NCI-H2029 (cell line): ENCODE measurements at regions not wholly inside any gene's neighbourhood (a gene's known extent, or its start where the extent isn't known, plus 50 kb on each side); places are given as distances from the start of the nearest gene placed in this dataset.

Experiments used
- DNase-seq: peaks from one replicate; lab custom pipeline; 2025; lab: John Stamatoyannopoulos, UW

DNA sequence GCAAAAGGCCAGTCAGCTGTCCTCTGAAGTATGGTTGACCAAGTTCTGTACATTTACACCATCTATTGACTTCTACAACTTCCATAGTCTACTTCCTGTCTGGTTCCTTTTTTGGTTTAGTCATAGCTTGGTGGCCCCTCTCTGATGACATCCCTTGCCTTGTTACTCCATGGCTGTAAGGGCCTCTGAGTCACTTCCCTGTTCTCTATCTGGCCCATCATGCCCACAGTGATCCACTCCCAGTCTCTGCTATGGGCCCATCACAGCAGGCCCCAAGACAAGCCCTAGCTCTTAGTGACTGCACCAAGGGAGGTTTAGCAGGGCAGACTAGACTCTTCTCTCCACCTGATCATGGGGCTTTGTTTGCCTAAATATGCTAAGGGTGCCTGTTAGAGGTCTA is 441.6 kb downstream of the HACE1 start:
- no peak for DNase-seq

DNA sequence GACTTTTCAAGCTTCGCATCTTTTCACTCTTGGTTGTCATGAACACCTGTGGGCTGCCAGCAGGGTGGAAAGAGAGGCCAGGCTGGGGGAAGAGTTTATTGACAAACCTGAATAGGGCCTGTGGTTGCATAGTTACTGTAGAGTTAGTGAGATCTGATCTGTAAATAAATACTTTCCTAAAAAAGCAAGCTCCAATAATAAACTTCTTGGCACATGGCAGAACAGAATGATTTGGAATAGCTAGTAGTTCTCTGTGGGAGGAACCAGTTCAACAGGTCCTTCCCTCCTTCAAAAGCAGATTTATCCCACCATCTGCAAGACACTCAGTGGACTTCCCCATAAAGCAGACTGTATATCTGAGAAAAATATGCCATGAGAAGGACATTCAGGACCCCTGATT is 445.0 kb downstream of the HACE1 start:
- DNase-seq: no peak

DNA sequence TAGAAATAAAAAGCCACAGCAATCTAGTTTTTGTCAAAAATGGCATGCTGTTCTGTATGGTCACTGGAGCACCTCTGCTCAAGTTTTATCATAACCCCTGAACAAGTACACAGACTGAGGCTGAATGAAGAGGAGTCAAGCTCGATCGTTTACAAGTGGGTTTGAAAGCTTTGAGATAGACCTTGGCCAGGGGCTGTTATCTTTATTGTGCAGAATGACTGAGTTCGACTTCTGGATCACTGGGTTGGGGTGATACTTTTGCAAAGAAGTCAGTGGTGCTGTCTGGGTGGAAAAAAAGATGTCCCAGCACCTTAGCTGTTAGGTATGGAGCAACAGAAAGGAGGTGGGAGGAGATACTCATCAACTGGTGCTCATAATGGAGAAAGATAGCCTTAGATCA is 446.0 kb downstream of the HACE1 start:
- no peak for DNase-seq

DNA sequence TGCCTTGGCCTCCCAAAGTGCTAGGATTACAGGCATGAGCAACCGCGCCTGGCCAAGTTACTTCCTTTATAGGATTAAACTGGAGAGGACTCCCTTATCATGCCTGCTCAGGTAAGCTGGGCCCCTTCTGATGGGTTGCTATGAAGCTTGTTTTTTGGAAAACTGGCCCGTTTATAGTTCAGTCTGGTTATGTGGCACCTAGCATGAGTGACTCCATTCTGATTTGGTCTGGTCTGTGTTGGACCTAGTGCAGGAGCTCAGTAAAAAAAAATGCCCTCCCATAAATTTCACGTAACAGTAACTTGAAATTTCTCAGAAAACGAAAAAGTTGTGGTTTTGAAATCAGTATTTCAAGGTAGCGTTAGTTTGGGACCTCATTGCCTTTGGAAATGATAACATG is 448.4 kb downstream of the HACE1 start:
- DNase-seq: no peak

DNA sequence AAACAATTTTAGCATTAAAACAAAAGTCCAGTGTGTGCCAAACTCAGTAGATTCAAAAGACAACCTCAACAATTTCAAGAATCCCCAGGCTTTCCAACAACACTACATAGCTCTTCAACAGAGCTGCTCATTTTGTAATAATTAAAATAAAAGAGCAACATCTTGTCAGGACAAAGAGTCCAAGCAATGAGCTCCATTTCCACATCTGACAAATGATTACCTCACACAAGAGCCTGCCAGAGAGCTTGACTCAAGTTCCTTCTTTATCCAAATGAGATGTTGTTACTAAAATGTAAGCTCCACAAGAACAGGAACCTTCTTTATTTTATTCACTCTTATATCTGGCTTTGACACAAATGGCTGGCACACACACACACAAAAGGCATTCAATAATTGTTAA is 449.8 kb downstream of the HACE1 start:
- DNase-seq: no peak

DNA sequence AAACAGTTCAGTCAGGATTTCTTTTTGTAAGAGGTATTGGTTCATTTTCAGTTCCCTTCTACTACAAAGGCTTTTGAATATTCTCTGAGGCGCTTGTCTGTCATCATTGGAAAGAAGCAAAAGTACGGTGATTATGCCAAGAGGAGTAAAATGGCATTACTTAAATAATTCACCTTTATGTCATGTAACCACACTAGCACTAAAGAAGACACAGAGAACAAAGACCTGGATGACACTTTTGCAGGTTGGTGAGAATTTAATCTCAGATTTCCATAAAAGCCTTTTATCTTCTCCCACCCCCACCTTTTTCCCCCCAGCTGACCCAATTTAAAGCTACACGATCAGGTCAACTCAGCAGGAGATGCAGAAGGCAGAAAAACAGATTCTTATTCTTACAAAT is 451.8 kb downstream of the HACE1 start:
- no peak for DNase-seq

DNA sequence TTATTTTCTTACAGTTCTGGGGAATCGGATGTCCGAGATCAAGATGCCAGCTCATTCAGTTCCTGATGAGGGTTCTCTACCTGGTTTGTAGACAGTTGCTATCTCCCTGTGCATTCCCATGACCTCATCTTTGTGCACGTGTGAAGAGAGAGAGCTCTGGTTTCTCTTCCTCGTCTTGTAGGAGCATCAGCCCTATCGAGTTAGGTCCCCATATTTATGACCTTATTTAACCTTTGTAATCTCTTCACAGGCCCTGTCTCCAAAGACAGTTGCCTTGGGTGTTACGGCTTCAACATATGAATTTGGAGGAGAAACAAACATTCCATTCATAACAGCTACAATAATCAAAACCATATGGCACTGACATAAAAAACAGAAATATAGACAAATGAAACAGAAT is 455.3 kb downstream of the HACE1 start:
- no peak for DNase-seq

- DNase-seq: no peak
Measured at GRCh38 chr6:104402572-104402971, 457.1 kb downstream of the HACE1 start.

DNA sequence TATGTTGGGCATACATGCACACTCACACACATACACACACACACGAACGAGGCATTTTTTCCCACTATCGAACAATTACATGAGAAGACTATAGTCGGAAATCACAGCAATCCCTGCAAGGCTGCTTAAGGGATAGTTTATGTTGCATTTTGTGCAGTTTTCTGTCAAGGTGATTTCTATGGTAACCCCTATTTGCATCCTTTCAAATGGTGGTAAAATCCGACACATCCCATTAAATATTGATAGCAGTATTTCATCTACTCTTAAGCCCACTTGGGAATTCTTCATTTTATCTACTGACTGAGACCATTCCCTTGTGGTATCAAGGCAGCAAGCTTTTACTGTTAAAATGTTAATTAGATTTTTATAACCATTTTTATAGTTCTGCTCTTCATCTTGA is 457.8 kb downstream of the HACE1 start:
- no peak for DNase-seq

DNA sequence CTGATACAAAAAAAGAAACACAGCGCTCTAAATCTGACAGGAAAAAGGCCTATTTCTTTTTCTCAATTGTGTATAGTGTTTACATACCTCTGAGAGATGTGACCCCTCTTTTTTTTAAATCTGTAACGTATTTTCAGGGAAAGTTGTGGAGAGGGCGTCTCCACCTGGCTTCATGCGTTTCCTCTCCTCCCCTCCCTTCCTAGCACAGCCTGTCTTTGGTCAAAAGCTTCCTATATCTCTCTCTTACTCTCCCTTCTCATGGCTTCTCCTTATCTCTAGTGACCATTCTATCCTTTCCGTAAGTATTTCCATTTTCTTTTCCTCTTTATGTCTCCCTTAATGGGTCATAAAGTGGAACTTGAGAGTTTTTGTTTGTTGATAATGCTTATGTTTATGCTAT is 458.9 kb downstream of the HACE1 start:
- DNase-seq: no peak

GRCh38 chr6:104396077-104396476 is 463.6 kb downstream of the HACE1 start:
- no peak for DNase-seq

DNA sequence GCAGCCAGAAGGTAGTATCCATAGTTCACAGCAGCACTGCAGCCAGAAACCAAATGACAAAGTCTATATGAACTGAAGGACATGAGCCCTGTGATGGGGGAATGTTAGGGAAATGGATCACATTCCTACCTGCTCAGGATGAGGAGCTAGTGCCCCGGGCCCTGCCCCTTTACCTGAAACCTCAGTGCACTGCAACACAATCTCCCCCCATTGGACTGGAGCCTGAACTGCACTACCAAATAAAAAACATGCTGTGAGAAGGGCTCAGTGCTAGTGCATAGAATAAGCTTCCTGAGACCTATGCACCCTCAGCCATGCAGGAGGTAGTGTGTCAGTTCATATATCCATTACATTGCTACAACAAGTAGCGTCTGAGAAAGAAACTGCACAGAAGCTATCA is 477.8 kb downstream of the HACE1 start:
- DNase-seq: no peak

GRCh38 chr6:104365451-104366234 is 494.1 kb downstream of the HACE1 start:
- no peak for DNase-seq

DNA sequence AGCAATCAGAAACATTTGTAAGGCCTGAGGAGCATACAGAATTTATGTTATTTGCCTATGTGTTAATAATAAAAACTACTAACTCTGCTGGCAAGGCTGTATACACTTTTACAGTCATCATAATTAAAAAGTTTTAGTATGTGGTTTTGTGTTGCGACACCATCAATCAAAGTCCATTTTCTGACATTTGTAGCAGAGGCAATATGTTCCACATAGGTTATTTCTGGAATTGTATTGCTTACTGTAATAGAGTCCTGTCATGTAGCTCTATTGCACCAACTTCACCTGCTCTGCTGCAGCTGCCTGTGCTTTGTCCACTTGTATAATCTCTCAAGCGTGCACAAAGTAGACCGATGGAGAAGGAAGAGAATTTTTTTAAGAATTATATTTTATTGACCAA is 501.8 kb downstream of the HACE1 start:
- no peak for DNase-seq

DNA sequence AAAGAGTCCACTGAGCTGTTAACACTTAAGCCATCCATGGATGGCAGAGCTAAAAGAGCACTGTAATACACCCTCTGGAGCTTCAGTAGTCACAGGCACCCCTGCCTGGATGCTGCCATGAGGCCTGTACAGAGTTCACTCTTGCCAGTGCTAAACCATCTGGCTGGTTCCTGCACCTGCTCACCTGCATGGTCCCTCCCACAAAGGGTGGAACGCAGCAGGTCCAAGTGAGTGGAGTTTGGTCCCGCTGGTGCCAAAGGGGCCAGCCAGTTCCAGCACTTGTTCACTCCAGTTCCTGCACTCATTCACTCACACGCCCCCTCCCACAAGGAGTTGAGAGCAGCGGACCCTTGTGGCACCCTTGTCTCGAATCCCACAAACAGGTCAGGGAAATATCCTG is 503.5 kb downstream of the HACE1 start:
- DNase-seq: no peak

DNA sequence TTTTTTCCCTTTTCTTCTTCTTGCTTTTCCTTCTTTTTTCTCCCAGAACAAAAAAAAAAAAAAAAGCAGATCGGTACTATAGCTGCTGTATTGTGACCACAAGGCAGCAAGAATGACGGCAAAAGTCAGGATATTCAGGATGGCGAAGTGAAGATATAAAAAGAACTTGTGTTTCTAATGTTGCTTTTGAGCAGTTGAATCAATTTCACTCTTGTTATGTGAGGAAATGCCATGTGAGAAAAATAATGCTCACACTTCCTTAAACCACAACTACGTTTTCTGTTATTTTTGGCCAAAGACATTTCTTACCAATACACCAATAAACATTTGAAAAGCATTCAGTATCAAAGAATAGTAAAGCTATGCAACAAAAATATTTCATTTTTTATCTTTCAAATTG is 510.5 kb downstream of the HACE1 start:
- no peak for DNase-seq

DNA sequence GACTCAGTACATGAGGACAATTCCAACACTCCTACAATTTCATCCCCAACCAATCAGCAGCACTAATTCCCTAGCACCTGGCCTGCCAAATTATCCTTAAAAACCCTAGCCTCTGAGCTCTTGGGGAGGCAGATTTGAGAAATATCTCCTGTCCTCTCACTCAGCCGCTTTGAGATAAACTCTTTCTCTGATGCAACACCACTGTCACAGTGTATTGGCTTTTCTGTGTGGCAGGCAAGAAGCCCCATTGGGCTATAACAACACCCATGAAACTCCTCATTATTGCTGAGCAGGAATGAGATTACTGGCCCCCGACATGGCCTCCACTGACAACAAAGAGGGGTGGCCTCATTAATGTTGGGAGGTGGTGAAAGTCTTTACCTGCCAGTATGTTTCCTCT is 515.5 kb downstream of the HACE1 start:
- DNase-seq: no peak

DNA sequence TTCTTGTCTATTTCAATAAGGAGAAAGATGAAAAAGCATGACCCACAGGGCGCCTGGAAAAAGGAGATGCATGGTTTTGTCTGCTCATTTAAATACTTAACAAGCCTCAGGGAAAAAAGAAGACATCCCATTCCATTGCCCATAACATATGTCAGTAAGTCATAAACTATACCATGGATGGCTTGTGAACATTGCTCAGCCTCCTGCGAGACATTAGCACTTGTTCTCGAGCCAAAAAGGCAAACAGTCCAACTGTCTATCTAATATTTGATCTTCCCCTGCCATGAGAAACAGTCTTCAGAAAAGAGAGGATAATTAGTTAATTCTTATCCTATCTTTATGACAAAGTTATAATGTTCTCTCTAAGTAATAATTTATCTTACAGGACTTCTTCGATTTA is 527.4 kb downstream of the HACE1 start:
- DNase-seq: no peak

DNA sequence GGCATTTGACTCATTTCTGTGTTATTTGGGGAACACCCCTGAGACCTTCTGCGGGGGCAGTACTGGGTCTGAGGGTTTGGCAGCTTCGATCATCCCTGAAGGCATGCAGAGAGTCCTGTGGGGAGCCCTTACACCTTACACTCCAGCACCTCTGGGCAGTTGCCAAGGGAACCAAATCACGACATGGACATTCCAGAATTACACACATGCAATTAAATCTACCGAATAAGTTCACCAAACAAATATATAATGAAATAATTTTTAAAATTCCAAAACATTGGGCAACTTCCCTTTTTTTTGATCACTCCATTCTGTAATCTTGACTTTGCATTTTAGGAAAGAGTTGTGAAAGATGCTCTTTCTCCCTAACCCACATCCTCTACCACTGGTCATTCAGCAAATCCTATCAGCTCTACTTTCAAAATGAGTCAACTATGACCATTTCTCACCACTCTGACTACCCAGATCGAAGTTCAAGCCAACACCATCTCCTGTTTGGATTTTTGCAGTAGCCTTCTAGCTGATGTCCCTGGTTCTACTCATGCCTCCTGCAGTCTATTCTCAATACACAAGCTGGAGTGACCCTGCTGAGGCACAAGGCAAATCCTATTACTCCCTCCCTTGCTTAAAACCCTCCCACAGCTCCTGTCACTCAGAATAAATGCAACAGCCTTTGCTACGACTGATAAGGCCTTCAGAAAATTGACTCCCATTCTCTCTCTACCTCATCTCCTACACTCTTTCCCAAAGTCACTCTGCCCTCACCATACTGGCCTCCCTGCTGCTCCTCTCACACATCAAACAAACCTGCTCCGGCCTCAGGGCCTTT is 533.3 kb downstream of the HACE1 start:
- DNase-seq: no peak

GRCh38 chr6:104325341-104326172 is 534.2 kb downstream of the HACE1 start:
- DNase-seq: peak; percentile 2

- DNase-seq: no peak
Measured at GRCh38 chr6:104324301-104324700, 535.4 kb downstream of the HACE1 start.

DNA sequence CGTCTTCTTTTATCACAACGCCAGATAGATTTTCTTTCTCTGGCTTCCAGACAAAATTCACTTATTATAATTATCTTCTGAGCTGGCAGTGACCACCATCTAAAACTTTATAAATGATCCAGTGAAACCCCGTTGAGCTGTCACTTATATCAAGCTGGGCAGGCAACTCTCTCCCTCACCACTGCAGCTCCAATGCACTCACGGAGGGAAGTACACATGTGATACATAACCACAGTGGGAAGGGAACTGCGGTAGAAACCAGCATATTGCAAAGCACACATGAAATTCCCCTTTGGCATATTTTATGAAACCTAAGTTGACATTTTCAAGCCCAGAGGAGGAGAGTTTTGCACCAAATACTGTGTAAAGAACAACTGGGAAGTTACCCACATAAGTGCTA is 536.9 kb downstream of the HACE1 start:
- no peak for DNase-seq

GRCh38 chr6:104321301-104321700 is 538.4 kb downstream of the HACE1 start:
- no peak for DNase-seq
